ENCODE measurements at regions not wholly inside any gene's neighbourhood (a gene's known extent, or its start where the extent isn't known, plus 50 kb on each side); places are given as distances from the start of the nearest gene placed in this dataset.

GRCh38 chr18:39030124-39030655 is 1464.6 kb upstream of the CELF4 start:
- no peak for TF ChIP-seq CTCF (IDR thresholded peaks at IDR 0.05)
- TF ChIP-seq POLR2AphosphoS5 (IDR thresholded peaks at IDR 0.05), result no peak
- TF ChIP-seq POLR2A (IDR thresholded peaks at IDR 0.05), result no peak
